MM.1S (cell line): ENCODE measurements at regions not wholly inside any gene's neighbourhood (a gene's known extent, or its start where the extent isn't known, plus 50 kb on each side); places are given as distances from the start of the nearest gene placed in this dataset.

Experiments used
- DNase-seq: peaks from one replicate; pipeline ENCODE4 v3.0.0-alpha.2; 2015
- H2AFZ ChIP-seq: fragments of 300-600 bp; sonication (generic); 2 replicates; pipeline ENCODE4 v1.6.0; 2016; ENCODE audit warnings: antibody characterized with exemption, low read length
- H3F3A ChIP-seq: fragments of 300-600 bp; sonication (generic); 2 replicates; pipeline ENCODE4 v1.6.1; 2016; ENCODE audit warnings: mild to moderate bottlenecking, antibody characterized with exemption, low read length, moderate library complexity, mixed read lengths; ENCODE audit not compliant: insufficient read depth
- H3K27ac ChIP-seq: fragments of 300-600 bp; sonication (generic); 2 replicates; pipeline ENCODE4 v1.5.1; 2016; ENCODE audit warnings: mild to moderate bottlenecking, low read length
- H3K27me3 ChIP-seq: fragments of 300-600 bp; sonication (generic); replicated peaks from 2 replicates; pipeline ENCODE4 v1.6.0; 2016; ENCODE audit warnings: low read length; ENCODE audit not compliant: insufficient read depth
- H3K36me3 ChIP-seq: fragments of 300-600 bp; sonication (generic); replicated peaks from 2 replicates; pipeline ENCODE4 v1.6.1; 2016; ENCODE audit warnings: mild to moderate bottlenecking, low read length, mixed read lengths; ENCODE audit not compliant: insufficient read depth
- H3K4me1 ChIP-seq: fragments of 300-600 bp; sonication (generic); 2 replicates; pipeline ENCODE4 v1.6.1; 2016; ENCODE audit warnings: low read length, mixed read lengths
- H3K4me2 ChIP-seq: fragments of 300-600 bp; sonication (generic); 2 replicates; pipeline ENCODE4 v1.6.0; 2016; ENCODE audit warnings: low read depth, low read length
- H3K4me3 ChIP-seq: fragments of 300-600 bp; sonication (generic); 2 replicates; pipeline ENCODE4 v1.5.1; 2016; ENCODE audit warnings: low read length, mixed read lengths
- H3K79me2 ChIP-seq: fragments of 300-600 bp; sonication (generic); 2 replicates; pipeline ENCODE4 v1.6.1; 2016; ENCODE audit warnings: mixed run types, low read length, mixed read lengths
- H3K9ac ChIP-seq: fragments of 300-600 bp; sonication (generic); 2 replicates; pipeline ENCODE4 v1.6.1; 2016; ENCODE audit warnings: low read length, mixed read lengths
- H3K9me2 ChIP-seq: fragments of 300-600 bp; sonication (generic); replicated peaks from 2 replicates; pipeline ENCODE4 v1.6.1; 2016; ENCODE audit warnings: mild to moderate bottlenecking, low read length, mixed read lengths; ENCODE audit not compliant: insufficient read depth
- H3K9me3 ChIP-seq: fragments of 300-600 bp; sonication (generic); replicated peaks from 2 replicates; pipeline ENCODE4 v1.6.1; 2016; ENCODE audit warnings: mild to moderate bottlenecking, low read length, mixed read lengths; ENCODE audit not compliant: insufficient read depth
- H4K20me1 ChIP-seq: fragments of 300-600 bp; sonication (generic); 2 replicates; pipeline ENCODE4 v1.6.1; 2016; ENCODE audit warnings: mild to moderate bottlenecking, low read length, moderate library complexity, mixed read lengths; ENCODE audit not compliant: insufficient read depth
- CTCF ChIP-seq: fragments of 300-600 bp; sonication (generic); IDR thresholded peaks from 2 replicates; pipeline ENCODE4 v1.5.1; 2016; ENCODE audit warnings: antibody characterized with exemption, low read length, mixed read lengths
- EZH2 ChIP-seq: fragments of 300-600 bp; sonication (generic); optimal IDR thresholded peaks from 2 replicates; pipeline ENCODE3; 2017; ENCODE audit warnings: low read depth, mild to moderate bottlenecking, antibody characterized with exemption, low read length, mixed read lengths
- EZH2phosphoT487 ChIP-seq: fragments of 300-600 bp; sonication (generic); IDR thresholded peaks from 2 replicates; pipeline ENCODE4 v1.6.1; 2018; ENCODE audit warnings: antibody characterized with exemption, low read length

GRCh38 chr10:129097776-129098330 lies 369.2 kb upstream of the MGMT start:
- Histone ChIP-seq H4K20me1 (no peaks in the 10 kb centered on the region), H3K27ac (no peak overlapping the region), H3K9me3 (no peaks in the 10 kb centered on the region), H2AFZ (no peak overlapping the region), H3K4me1 (peaks cover 15% of the 10 kb centered on the region), H3K4me2 (no peak overlapping the region), H3K4me3 (no peak overlapping the region), H3K9me2 (no peaks in the 10 kb centered on the region), H3K79me2 (no peaks in the 10 kb centered on the region), H3K36me3 (no peaks in the 10 kb centered on the region), H3F3A (no peaks in the 10 kb centered on the region), H3K9ac (no peak overlapping the region), H3K27me3 (no peaks in the 10 kb centered on the region)
- DNase-seq, result no peak
- TF ChIP-seq EZH2phosphoT487 (no peak), CTCF (no peak), EZH2 (no peak)

GRCh38 chr10:129098517-129098916 lies 368.5 kb upstream of the MGMT start:
- H3K9me3 ChIP-seq, result no peaks in the 10 kb centered on the region
- no peak overlapping the region for H3K4me2 ChIP-seq
- no peak overlapping the region for H3K4me3 ChIP-seq
- H3K27me3 ChIP-seq, result no peaks in the 10 kb centered on the region
- H3F3A ChIP-seq, result no peaks in the 10 kb centered on the region
- no peak overlapping the region for H2AFZ ChIP-seq
- no peak for DNase-seq
- H3K9ac ChIP-seq, result no peak overlapping the region
- no peaks in the 10 kb centered on the region for H3K36me3 ChIP-seq
- no peaks in the 10 kb centered on the region for H3K79me2 ChIP-seq
- no peaks in the 10 kb centered on the region for H3K9me2 ChIP-seq
- TF ChIP-seq EZH2 (no peak), EZH2phosphoT487 (no peak), CTCF (no peak)
- H3K4me1 ChIP-seq, result peaks cover 17% of the 10 kb centered on the region
- no peaks in the 10 kb centered on the region for H4K20me1 ChIP-seq
- no peak overlapping the region for H3K27ac ChIP-seq

DNA sequence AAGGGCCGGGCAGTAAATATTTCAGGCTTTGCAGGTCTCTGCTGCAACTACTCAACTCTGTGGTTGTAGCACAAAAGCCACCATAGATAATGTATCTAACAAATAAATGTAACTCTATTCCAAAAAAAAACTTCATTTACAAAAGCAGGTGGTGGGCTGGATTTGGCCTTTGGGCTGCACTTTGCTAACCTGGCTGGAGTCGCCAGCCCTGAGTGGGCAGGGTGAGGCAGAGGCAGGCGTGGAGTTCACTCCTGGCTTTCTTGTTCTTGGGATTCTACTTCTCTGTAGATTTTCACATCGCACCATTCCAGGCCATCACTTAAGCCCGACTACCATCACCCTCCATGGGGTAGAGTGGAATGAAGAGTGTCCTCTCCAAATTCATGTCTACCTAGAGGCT lies 367.6 kb upstream of the MGMT start:
- Histone ChIP-seq H3K4me2 (no peak overlapping the region), H3K4me1 (peaks cover 21% of the 10 kb centered on the region), H3K4me3 (no peak overlapping the region), H2AFZ (no peak overlapping the region), H3K9ac (no peak overlapping the region), H4K20me1 (no peaks in the 10 kb centered on the region), H3F3A (no peaks in the 10 kb centered on the region), H3K9me2 (no peaks in the 10 kb centered on the region), H3K27ac (no peak overlapping the region), H3K36me3 (no peaks in the 10 kb centered on the region), H3K79me2 (no peaks in the 10 kb centered on the region), H3K9me3 (no peaks in the 10 kb centered on the region), H3K27me3 (no peaks in the 10 kb centered on the region)
- TF ChIP-seq EZH2phosphoT487 (no peak), CTCF (no peak), EZH2 (no peak)
- no peak for DNase-seq
